Esophagus muscularis mucosa (tissue), 4 donors: ENCODE measurements at regions not wholly inside any gene's neighbourhood (a gene's known extent, or its start where the extent isn't known, plus 50 kb on each side); places are given as distances from the start of the nearest gene placed in this dataset.

Experiments
- DNase-seq: peaks from one replicate; pipeline ENCODE4 v3.0.0-alpha.2; 2017; ENCODE audit errors: extremely low spot score
- H3K27ac ChIP-seq, 4 donors: fragments of 200-600 bp; sonication (generic); replicated peaks in 1 of 4; 1 replicate in 3 of 4; 2 replicates in 1 of 4; pipeline ENCODE4 v1.5.1; 2016 to 2019; ENCODE audit warnings: mild to moderate bottlenecking in 1 of 4
- H3K27me3 ChIP-seq, 4 donors: fragments of 200-600 bp; sonication (generic); one replicate each; pipeline versions ENCODE4 v1.5.1 to v1.6.0; 2016 to 2019
- H3K36me3 ChIP-seq, 4 donors: fragments of 200-600 bp; sonication (generic); one replicate each; pipeline ENCODE4 v1.5.1; 2016 to 2019
- H3K4me1 ChIP-seq, 4 donors: fragments of 200-600 bp; sonication (generic); one replicate each; pipeline ENCODE4 v1.5.1; 2016 to 2019
- H3K4me3 ChIP-seq, 4 donors: fragments of 200-600 bp; sonication (generic); 1 replicate in 2 of 4; 2 replicates in 2 of 4; pipeline ENCODE4 v1.5.1; 2016 to 2019; ENCODE audit warnings: mild to moderate bottlenecking in 4 of 4, moderate library complexity in 1 of 4
- H3K9me3 ChIP-seq, 4 donors: fragments of 200-600 bp; sonication (generic); 1 replicate in 3 of 4; 2 replicates in 1 of 4; pipeline ENCODE4 v1.5.1; 2016 to 2019
- EP300 ChIP-seq: sonication (generic); formaldehyde crosslinking; IDR thresholded peaks from one replicate; pipeline ENCODE4 v1.6.1; 2017; ENCODE audit warnings: antibody characterized with exemption
- POLR2A ChIP-seq: fragments of 450-650 bp; IDR thresholded peaks from one replicate; pipeline ENCODE4 v1.6.1; 2017; ENCODE audit warnings: antibody characterized with exemption, moderate library complexity, mild to moderate bottlenecking, low read depth
- POLR2AphosphoS5 ChIP-seq, 2 donors: sonication (generic); formaldehyde crosslinking; IDR thresholded peaks; one replicate each; pipeline ENCODE4 v1.6.1; 2017; ENCODE audit warnings: antibody characterized with exemption in 2 of 2
- WGBS: methylation state at CpG from one replicate; pipeline ENCODE4 v1.1.5; 2018; 5-methylcytosine and 5-hydroxymethylcytosine counted together
- intact Hi-C: fragments of 100-400 bp; cut with DNase I; formaldehyde crosslinking; loops from one replicate; pipeline ENCODE4 v1.15.1; 2023
- TF ChIP-seq, protein P1 (sequence below), 3 experiments: fragments of 200-600 bp in 2 of 3; fragments of 450-650 bp in 1 of 3; sonication (generic) in 2 of 3; IDR thresholded peaks; one replicate each; pipeline ENCODE4 v1.5.1; 2017 to 2019; ENCODE audit warnings: antibody characterized with exemption in 3 of 3, mild to moderate bottlenecking in 2 of 3, moderate library complexity in 1 of 3

DNA sequence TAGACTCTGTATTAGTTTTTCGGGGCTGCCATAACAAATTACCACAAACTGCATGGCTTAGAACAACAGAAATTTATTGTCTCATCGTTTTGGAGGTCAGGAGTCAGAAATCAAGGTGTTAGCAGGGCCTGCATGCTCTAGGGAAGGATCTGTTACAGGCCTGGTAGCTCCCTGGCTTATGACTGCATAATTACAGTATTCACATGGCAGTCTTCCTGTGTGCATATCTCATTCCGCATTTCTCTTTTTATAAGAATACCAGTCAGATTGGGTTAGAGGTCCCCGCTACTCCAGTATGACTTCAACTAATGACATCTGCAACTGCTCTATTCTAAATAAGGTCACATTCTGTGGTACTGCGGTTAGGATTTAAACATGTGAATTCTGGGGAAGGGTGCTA lies 59.3 kb upstream of the SLC2A12 start:
- Histone ChIP-seq H3K27me3 (peaks cover 0 to 16% (median 0%) of the 10 kb centered on the region in 4 donors), H3K27ac (no peak overlapping the region)
- 94% methylated on average over 5 of the region's 5 CpGs for WGBS

DNA sequence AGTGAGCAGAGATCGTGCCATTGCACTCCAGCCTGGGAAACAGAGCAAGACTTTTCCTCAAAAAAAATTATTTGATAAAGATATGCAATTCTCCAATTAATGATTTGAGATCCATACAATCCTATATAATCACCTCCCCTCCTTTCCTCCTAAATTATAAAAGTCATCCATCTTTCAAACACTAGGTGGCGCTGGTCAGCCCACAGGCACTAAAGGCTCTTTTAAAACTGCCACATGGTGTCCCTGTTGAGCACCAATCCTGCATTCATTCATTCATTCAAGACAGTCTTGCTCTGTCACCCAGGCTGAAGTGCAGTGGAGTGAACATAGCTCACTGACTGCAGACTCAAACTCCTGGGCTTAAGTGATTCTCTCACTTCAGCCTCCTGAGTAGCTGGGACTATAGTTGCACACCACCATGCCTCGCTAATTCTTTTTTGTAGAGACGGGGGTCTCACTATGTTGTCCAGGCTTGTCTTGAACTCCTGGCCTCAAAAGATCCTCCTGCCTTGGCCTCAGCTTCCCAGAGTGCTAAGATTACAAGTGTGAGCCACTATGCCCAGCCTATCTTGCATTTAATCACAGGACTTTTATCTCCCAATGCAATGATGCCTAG lies 58.7 kb upstream of the SLC2A12 start:
- DNase-seq, result no peak

More for the DNA sequence above, 59.3 kb upstream of the SLC2A12 start:
- Histone ChIP-seq H3K4me1 (no peaks in the 10 kb centered on the region), H3K36me3 (no peaks in the 10 kb centered on the region), H3K9me3 (no peaks in the 10 kb centered on the region), H3K4me3 (no peak overlapping the region)
- no peak for DNase-seq
- TF ChIP-seq EP300 (no peak), POLR2A (no peak), POLR2AphosphoS5 (IDR thresholded peaks at IDR 0.05) (no peak)
- TF ChIP-seq, protein P1, sequence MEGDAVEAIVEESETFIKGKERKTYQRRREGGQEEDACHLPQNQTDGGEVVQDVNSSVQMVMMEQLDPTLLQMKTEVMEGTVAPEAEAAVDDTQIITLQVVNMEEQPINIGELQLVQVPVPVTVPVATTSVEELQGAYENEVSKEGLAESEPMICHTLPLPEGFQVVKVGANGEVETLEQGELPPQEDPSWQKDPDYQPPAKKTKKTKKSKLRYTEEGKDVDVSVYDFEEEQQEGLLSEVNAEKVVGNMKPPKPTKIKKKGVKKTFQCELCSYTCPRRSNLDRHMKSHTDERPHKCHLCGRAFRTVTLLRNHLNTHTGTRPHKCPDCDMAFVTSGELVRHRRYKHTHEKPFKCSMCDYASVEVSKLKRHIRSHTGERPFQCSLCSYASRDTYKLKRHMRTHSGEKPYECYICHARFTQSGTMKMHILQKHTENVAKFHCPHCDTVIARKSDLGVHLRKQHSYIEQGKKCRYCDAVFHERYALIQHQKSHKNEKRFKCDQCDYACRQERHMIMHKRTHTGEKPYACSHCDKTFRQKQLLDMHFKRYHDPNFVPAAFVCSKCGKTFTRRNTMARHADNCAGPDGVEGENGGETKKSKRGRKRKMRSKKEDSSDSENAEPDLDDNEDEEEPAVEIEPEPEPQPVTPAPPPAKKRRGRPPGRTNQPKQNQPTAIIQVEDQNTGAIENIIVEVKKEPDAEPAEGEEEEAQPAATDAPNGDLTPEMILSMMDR (IDR thresholded peaks at IDR 0.05), result no peak
- intact Hi-C loops, result no loop called here

DNA sequence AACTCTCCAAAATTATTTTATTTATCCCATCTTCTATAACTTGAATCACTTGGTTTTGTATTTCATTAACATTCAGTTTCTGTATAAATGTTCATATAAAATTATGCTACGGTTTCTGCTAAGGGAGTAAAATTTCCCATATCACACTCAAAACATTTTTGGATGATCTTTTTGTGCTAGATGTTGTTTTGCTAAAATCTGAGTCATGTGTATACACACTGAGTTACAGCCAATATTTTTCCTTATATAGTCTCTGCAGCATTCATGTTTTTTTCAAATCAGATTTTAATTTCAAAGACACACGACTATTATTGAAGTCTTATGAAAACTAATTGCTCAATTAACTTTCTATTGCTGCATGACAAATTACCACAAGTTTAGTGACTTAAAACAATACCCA lies 54.3 kb upstream of the SLC2A12 start:
- H3K4me3 ChIP-seq, result no peak overlapping the region
- no peaks in the 10 kb centered on the region for H3K36me3 ChIP-seq
- intact Hi-C loops, result no loop called here
- 60% methylated on average over 2 of the region's 2 CpGs for WGBS
- no peaks in the 10 kb centered on the region for H3K4me1 ChIP-seq
- no peaks in the 10 kb centered on the region for H3K9me3 ChIP-seq
- TF ChIP-seq EP300 (no peak), POLR2A (no peak), POLR2AphosphoS5 (IDR thresholded peaks at IDR 0.05) (no peak)
- TF ChIP-seq, protein P1 (IDR thresholded peaks at IDR 0.05), result no peak
- H3K27me3 ChIP-seq, result no peaks in the 10 kb centered on the region
- H3K27ac ChIP-seq, result no peak overlapping the region
- no peak for DNase-seq

More for the DNA sequence above, 58.7 kb upstream of the SLC2A12 start:
- intact Hi-C loops, result no loop called here
- 46% methylated on average over 4 of the region's 4 CpGs for whole genome bisulfite sequencing
- peaks cover 0 to 16% (median 0%) of the 10 kb centered on the region in 4 donors for H3K27me3 ChIP-seq
- no peak overlapping the region for H3K4me3 ChIP-seq
- no peak overlapping the region for H3K27ac ChIP-seq
- no peaks in the 10 kb centered on the region for H3K36me3 ChIP-seq
- H3K9me3 ChIP-seq, result no peaks in the 10 kb centered on the region
- no peak for TF ChIP-seq EP300
- TF ChIP-seq, protein P1 (IDR thresholded peaks at IDR 0.05), result peak in 2 of 3 experiments; percentile 40 to 73
- TF ChIP-seq POLR2AphosphoS5 (IDR thresholded peaks at IDR 0.05), result no peak
- no peaks in the 10 kb centered on the region for H3K4me1 ChIP-seq

DNA sequence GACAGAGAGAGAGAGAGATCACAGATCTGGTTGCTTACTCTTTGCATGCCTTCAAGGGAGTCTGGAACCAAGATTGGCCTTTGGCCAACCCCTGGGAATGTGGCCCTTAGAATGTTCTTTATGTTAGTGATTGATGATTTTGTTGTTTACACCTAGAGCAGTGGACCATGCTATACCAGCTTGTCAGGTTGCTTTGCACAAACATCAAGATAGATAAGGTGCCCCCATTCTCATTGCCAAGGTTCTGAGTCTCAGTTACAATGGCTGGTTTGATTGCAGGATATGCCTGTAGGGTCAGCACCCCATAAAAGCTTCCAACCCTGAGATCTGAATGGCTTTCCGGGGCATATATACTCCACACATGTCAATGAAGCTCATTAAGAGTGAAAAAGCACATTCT lies 53.5 kb upstream of the SLC2A12 start:
- Histone ChIP-seq H3K9me3 (no peaks in the 10 kb centered on the region), H3K27me3 (no peaks in the 10 kb centered on the region), H3K36me3 (no peaks in the 10 kb centered on the region), H3K27ac (no peak overlapping the region), H3K4me3 (no peak overlapping the region), H3K4me1 (no peaks in the 10 kb centered on the region)
- DNase-seq, result no peak
- no peak for TF ChIP-seq EP300
- 80% methylated on average over 1 of the region's 1 CpG for WGBS
- intact Hi-C loops, result no loop called here

- intact Hi-C loops, result no loop called here
- Histone ChIP-seq H3K4me1 (no peaks in the 10 kb centered on the region), H3K27me3 (no peaks in the 10 kb centered on the region), H3K36me3 (no peaks in the 10 kb centered on the region), H3K9me3 (no peaks in the 10 kb centered on the region), H3K27ac (no peak overlapping the region), H3K4me3 (no peak overlapping the region)
- peak; percentile 74 for DNase-seq
- 84% methylated on average over 4 of the region's 4 CpGs for WGBS
- TF ChIP-seq POLR2AphosphoS5 (IDR thresholded peaks at IDR 0.05) (no peak), EP300 (no peak), POLR2A (no peak)
- TF ChIP-seq, protein P1 (IDR thresholded peaks at IDR 0.05), result no peak
Observed at GRCh38 chr6:134103006-134103405, 50.6 kb upstream of the SLC2A12 start.
